ENCODE measurements at regions not wholly inside any gene's neighbourhood (a gene's known extent, or its start where the extent isn't known, plus 50 kb on each side); places are given as distances from the start of the nearest gene placed in this dataset.
"Not testable (repeated sequence)": the region's sequence is repeated elsewhere in the genome, so short reads cannot be mapped to it uniquely, and the experiment has no call there.

GRCh38 chr1:215426101-215426500 lies 141.0 kb upstream of the KCTD3 start:
- TF ChIP-seq, protein P1, sequence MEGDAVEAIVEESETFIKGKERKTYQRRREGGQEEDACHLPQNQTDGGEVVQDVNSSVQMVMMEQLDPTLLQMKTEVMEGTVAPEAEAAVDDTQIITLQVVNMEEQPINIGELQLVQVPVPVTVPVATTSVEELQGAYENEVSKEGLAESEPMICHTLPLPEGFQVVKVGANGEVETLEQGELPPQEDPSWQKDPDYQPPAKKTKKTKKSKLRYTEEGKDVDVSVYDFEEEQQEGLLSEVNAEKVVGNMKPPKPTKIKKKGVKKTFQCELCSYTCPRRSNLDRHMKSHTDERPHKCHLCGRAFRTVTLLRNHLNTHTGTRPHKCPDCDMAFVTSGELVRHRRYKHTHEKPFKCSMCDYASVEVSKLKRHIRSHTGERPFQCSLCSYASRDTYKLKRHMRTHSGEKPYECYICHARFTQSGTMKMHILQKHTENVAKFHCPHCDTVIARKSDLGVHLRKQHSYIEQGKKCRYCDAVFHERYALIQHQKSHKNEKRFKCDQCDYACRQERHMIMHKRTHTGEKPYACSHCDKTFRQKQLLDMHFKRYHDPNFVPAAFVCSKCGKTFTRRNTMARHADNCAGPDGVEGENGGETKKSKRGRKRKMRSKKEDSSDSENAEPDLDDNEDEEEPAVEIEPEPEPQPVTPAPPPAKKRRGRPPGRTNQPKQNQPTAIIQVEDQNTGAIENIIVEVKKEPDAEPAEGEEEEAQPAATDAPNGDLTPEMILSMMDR (IDR thresholded peaks at IDR 0.05; ENCODE audit: insufficient read depth, low read length, severe bottlenecking), result no peak
- Histone ChIP-seq H3K27me3 (ENCODE audit: control insufficient read depth, insufficient read depth, low read length) (no peaks in the 10 kb centered on the region), H3K4me3 (ENCODE audit: low read depth, low read length) (no peak overlapping the region), H3K36me3 (ENCODE audit: control insufficient read depth, insufficient read depth, low read length) (no peaks in the 10 kb centered on the region)
- no peak for FAIRE-seq
- DNase-seq (ENCODE audit: low read depth), result peak; percentile 4

- not testable (repeated sequence) for DNase-seq (ENCODE audit: low read depth); H3K4me3 ChIP-seq (ENCODE audit: low read depth, low read length); H3K36me3 ChIP-seq (ENCODE audit: control insufficient read depth, insufficient read depth, low read length); H3K27me3 ChIP-seq (ENCODE audit: control insufficient read depth, insufficient read depth, low read length); FAIRE-seq
These were observed 134.4 kb upstream of the KCTD3 start for GRCh38 chr1:215432483-215433227.

- DNase-seq (ENCODE audit: low read depth), result no peak
- TF ChIP-seq, protein P1 (IDR thresholded peaks at IDR 0.05; ENCODE audit: insufficient read depth, low read length, severe bottlenecking), result no peak
- Histone ChIP-seq H3K27me3 (ENCODE audit: control insufficient read depth, insufficient read depth, low read length) (no peaks in the 10 kb centered on the region), H3K36me3 (ENCODE audit: control insufficient read depth, insufficient read depth, low read length) (no peaks in the 10 kb centered on the region), H3K4me3 (ENCODE audit: low read depth, low read length) (no peak overlapping the region)
- no peak for FAIRE-seq
These were observed 133.9 kb upstream of the KCTD3 start for GRCh38 chr1:215433237-215433636.

- FAIRE-seq (no peak), DNase-seq (ENCODE audit: low read depth) (no peak)
- Histone ChIP-seq H3K27me3 (ENCODE audit: control insufficient read depth, insufficient read depth, low read length) (no peaks in the 10 kb centered on the region), H3K4me3 (ENCODE audit: low read depth, low read length) (no peak overlapping the region), H3K36me3 (ENCODE audit: control insufficient read depth, insufficient read depth, low read length) (no peaks in the 10 kb centered on the region)
- TF ChIP-seq, protein P1 (IDR thresholded peaks at IDR 0.05; ENCODE audit: insufficient read depth, low read length, severe bottlenecking), result no peak
These were observed 127.6 kb upstream of the KCTD3 start for GRCh38 chr1:215439549-215439948.

- DNase-seq (ENCODE audit: low read depth) (no peak), FAIRE-seq (no peak)
- Histone ChIP-seq H3K27me3 (ENCODE audit: control insufficient read depth, insufficient read depth, low read length) (no peaks in the 10 kb centered on the region), H3K36me3 (ENCODE audit: control insufficient read depth, insufficient read depth, low read length) (no peaks in the 10 kb centered on the region), H3K4me3 (ENCODE audit: low read depth, low read length) (no peak overlapping the region)
- TF ChIP-seq, protein P1 (IDR thresholded peaks at IDR 0.05; ENCODE audit: insufficient read depth, low read length, severe bottlenecking), result no peak
These were observed 122.2 kb upstream of the KCTD3 start for GRCh38 chr1:215444715-215445414.

DNA sequence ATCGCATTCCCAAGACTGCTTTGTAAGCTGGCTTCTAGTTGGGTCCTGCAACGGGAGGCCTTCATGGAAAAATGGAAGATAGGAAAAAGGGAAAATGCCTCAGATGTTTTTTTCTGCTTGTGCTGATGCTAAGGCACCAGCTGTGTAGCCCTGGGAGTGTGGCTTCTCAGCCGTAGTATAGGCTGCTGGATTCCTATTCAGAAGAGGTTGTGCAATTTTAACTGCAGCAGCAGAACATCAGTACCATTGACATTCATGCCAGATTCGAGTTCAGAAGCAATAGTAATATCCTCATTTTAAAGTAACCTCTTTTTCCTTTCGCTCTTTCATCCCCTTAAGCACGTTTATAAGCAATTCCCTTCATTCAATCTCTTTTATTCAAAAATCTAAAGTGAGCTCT lies 119.1 kb upstream of the KCTD3 start:
- peak; percentile 75 for FAIRE-seq
- H3K36me3 ChIP-seq (ENCODE audit: control insufficient read depth, insufficient read depth, low read length); DNase-seq (ENCODE audit: low read depth); H3K27me3 ChIP-seq (ENCODE audit: control insufficient read depth, insufficient read depth, low read length); H3K4me3 ChIP-seq (ENCODE audit: low read depth, low read length): not testable (repeated sequence)

GRCh38 chr1:215449147-215449546 lies 118.0 kb upstream of the KCTD3 start:
- DNase-seq (ENCODE audit: low read depth), result peak; percentile 7
- H3K4me3 ChIP-seq (ENCODE audit: low read depth, low read length); H3K36me3 ChIP-seq (ENCODE audit: control insufficient read depth, insufficient read depth, low read length); H3K27me3 ChIP-seq (ENCODE audit: control insufficient read depth, insufficient read depth, low read length); FAIRE-seq: not testable (repeated sequence)

All from bronchial epithelial cell (primary cell).